A204.1 (cell line): ENCODE measurements at regions not wholly inside any gene's neighbourhood (a gene's known extent, or its start where the extent isn't known, plus 50 kb on each side); places are given as distances from the start of the nearest gene placed in this dataset.

ENCODE experiments used
- FAIRE-seq: peaks from 2 replicates; lab custom pipeline; 2012; peaks lifted over from hg19 to GRCh38; lab: Jason Lieb, UNC

- FAIRE-seq = no peak
These were observed 129.2 kb upstream of the ARID1B start for GRCh38 chr6:156647991-156648390.

- FAIRE-seq = no peak
These were observed 129.9 kb upstream of the ARID1B start for GRCh38 chr6:156647140-156647784.

GRCh38 chr6:156646496-156646895 is 130.7 kb upstream of the ARID1B start:
- FAIRE-seq = no peak

- no peak for FAIRE-seq
These were observed 132.1 kb upstream of the ARID1B start for GRCh38 chr6:156645097-156645496.

GRCh38 chr6:156639009-156639721 is 138.0 kb upstream of the ARID1B start:
- FAIRE-seq = no peak

- FAIRE-seq = no peak
These were observed 138.6 kb upstream of the ARID1B start for GRCh38 chr6:156638581-156638980.

- FAIRE-seq = no peak
These were observed 142.2 kb upstream of the ARID1B start for GRCh38 chr6:156634951-156635371.

- FAIRE-seq = no peak
These were observed 143.1 kb upstream of the ARID1B start for GRCh38 chr6:156634048-156634447.

- no peak for FAIRE-seq
These were observed 143.9 kb upstream of the ARID1B start for GRCh38 chr6:156633291-156633690.

- no peak for FAIRE-seq
These were observed 146.4 kb upstream of the ARID1B start for GRCh38 chr6:156630613-156631302.

- FAIRE-seq = no peak
These were observed 148.4 kb upstream of the ARID1B start for GRCh38 chr6:156628805-156629204.

- FAIRE-seq = no peak
These were observed 149.7 kb upstream of the ARID1B start for GRCh38 chr6:156627524-156627923.

- FAIRE-seq = no peak
These were observed 155.0 kb upstream of the ARID1B start for GRCh38 chr6:156622185-156622584.

GRCh38 chr6:156620331-156620730 is 156.8 kb upstream of the ARID1B start:
- no peak for FAIRE-seq

- no peak for FAIRE-seq
These were observed 158.5 kb upstream of the ARID1B start for GRCh38 chr6:156618600-156619205.

- FAIRE-seq = no peak
These were observed 159.2 kb upstream of the ARID1B start for GRCh38 chr6:156617941-156618340.

- no peak for FAIRE-seq
These were observed 159.8 kb upstream of the ARID1B start for GRCh38 chr6:156617376-156617775.

- no peak for FAIRE-seq
These were observed 160.7 kb upstream of the ARID1B start for GRCh38 chr6:156616495-156616894.

- no peak for FAIRE-seq
These were observed 163.2 kb upstream of the ARID1B start for GRCh38 chr6:156613996-156614395.

GRCh38 chr6:156612361-156612760 is 164.8 kb upstream of the ARID1B start:
- peak; percentile 65 for FAIRE-seq

GRCh38 chr6:156602066-156602385 is 175.2 kb upstream of the ARID1B start:
- no peak for FAIRE-seq

- FAIRE-seq = no peak
These were observed 175.8 kb upstream of the ARID1B start for GRCh38 chr6:156601152-156602065.
